ENCODE measurements at regions not wholly inside any gene's neighbourhood (a gene's known extent, or its start where the extent isn't known, plus 50 kb on each side); places are given as distances from the start of the nearest gene placed in this dataset.

DNA sequence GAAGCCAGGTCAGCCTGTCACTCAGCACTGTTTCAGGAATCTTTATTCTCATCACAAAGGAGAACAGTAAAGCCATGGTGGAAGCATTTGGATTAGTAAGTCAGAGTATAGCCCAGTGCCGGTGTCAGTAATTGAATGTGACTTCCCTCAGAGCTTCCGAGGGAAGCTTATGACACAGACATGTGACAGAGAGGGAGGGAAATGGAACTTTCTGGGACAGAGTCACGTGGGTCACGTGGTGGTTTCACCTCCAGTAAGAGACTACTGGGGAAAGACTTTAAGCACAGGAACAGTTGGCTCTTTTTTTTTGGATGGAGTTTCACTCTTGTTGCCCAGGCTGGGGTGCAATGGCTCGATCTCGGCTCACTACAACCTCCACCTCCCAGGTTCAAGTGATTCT is 53.3 kb upstream of the CCDC160 start:
- no peaks in the 10 kb centered on the region for H3K4me1 ChIP-seq (ENCODE audit: control insufficient read depth in 1 of 2, insufficient read depth in 1 of 2, low read depth in 1 of 2, low read length in 1 of 2)
- H3K9me3 ChIP-seq: no peaks in the 10 kb centered on the region
- H3K27ac ChIP-seq: no peak overlapping the region
- peaks cover 66% of the 10 kb centered on the region for H3K27me3 ChIP-seq
- no peaks in the 10 kb centered on the region for H3K36me3 ChIP-seq
- TF ChIP-seq, protein P1, sequence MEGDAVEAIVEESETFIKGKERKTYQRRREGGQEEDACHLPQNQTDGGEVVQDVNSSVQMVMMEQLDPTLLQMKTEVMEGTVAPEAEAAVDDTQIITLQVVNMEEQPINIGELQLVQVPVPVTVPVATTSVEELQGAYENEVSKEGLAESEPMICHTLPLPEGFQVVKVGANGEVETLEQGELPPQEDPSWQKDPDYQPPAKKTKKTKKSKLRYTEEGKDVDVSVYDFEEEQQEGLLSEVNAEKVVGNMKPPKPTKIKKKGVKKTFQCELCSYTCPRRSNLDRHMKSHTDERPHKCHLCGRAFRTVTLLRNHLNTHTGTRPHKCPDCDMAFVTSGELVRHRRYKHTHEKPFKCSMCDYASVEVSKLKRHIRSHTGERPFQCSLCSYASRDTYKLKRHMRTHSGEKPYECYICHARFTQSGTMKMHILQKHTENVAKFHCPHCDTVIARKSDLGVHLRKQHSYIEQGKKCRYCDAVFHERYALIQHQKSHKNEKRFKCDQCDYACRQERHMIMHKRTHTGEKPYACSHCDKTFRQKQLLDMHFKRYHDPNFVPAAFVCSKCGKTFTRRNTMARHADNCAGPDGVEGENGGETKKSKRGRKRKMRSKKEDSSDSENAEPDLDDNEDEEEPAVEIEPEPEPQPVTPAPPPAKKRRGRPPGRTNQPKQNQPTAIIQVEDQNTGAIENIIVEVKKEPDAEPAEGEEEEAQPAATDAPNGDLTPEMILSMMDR (IDR thresholded peaks at IDR 0.05): no peak
- H3K4me3 ChIP-seq (ENCODE audit: low read depth in 1 of 2, low read length in 1 of 2): no peak overlapping the region

- no peak overlapping the region for H3K27ac ChIP-seq
- H3K27me3 ChIP-seq: peaks cover 62% of the 10 kb centered on the region
- no peak overlapping the region for H3K4me3 ChIP-seq (ENCODE audit: low read depth in 1 of 2, low read length in 1 of 2)
- H3K4me1 ChIP-seq (ENCODE audit: control insufficient read depth in 1 of 2, insufficient read depth in 1 of 2, low read depth in 1 of 2, low read length in 1 of 2): no peaks in the 10 kb centered on the region
- TF ChIP-seq, protein P1 (IDR thresholded peaks at IDR 0.05): no peak
- no peaks in the 10 kb centered on the region for H3K9me3 ChIP-seq
- H3K36me3 ChIP-seq: no peaks in the 10 kb centered on the region
Measured at GRCh38 chrX:134184936-134185335, 52.0 kb upstream of the CCDC160 start.

DNA sequence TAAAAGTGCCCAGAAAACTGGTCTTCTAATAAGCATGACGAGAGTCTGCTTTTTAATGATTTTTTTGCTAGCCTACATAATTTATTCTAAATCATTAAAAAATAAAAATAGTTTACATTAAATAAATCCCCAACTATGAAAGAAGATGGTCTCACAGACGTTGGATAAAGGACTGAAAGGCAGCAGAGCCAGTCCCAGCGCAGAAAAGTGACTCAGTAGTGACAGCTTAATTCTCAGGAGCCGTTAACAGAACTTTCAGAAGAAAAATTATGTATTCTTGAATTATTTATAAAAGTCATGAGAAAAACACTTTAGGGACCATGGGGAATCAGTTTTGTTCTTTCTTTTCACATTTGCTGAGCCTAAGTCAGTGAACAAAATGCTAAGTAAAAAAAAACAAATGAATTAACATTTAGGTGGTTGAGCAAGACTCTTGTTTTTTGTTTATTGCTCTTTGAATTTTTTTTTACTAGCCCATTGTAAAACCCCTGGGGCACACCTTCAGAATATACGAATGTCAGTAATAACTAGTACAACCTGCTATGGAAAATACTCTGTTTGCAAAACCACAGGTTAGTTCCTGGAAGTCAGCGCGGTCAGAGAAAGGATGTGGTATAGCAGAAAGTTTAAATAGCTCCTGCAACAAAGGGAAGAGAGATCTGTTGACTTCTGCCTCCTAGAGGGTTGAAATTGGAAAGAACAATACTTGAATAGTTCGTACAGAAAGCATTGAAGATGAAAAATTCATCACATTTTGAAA is 50.4 kb upstream of the CCDC160 start:
- TF ChIP-seq, protein P1 (IDR thresholded peaks at IDR 0.05): no peak
- no peaks in the 10 kb centered on the region for H3K9me3 ChIP-seq
- peaks cover 49% of the 10 kb centered on the region for H3K27me3 ChIP-seq
- H3K36me3 ChIP-seq: no peaks in the 10 kb centered on the region
- no peak overlapping the region for H3K4me3 ChIP-seq (ENCODE audit: low read depth in 1 of 2, low read length in 1 of 2)
- no peak overlapping the region for H3K27ac ChIP-seq
- H3K4me1 ChIP-seq (ENCODE audit: control insufficient read depth in 1 of 2, insufficient read depth in 1 of 2, low read depth in 1 of 2, low read length in 1 of 2): no peaks in the 10 kb centered on the region

All from neutrophil (primary cell).